ENCODE measurements at regions not wholly inside any gene's neighbourhood (a gene's known extent, or its start where the extent isn't known, plus 50 kb on each side); places are given as distances from the start of the nearest gene placed in this dataset.

- TF ChIP-seq BHLHE40 (IDR thresholded peaks at IDR 0.05; ENCODE audit: borderline replicate concordance) (no peak), SP1 (IDR thresholded peaks at IDR 0.05) (no peak), FOXM1 (IDR thresholded peaks at IDR 0.05; ENCODE audit: borderline replicate concordance) (no peak), PKNOX1 (IDR thresholded peaks at IDR 0.05) (no peak), FOXK2 (IDR thresholded peaks at IDR 0.05) (no peak), SUZ12 (IDR thresholded peaks at IDR 0.05) (no peak), NFRKB (IDR thresholded peaks at IDR 0.05) (no peak), ARNT (IDR thresholded peaks at IDR 0.05) (no peak), L3MBTL2 (conservative IDR thresholded peaks at IDR 0.05) (no peak), TARDBP (IDR thresholded peaks at IDR 0.05) (no peak)
Measured at GRCh38 chr15:69861331-69862171, 236.2 kb downstream of the TLE3 start.

Measured in HEK293T (cell line).